ENCODE measurements at regions not wholly inside any gene's neighbourhood (a gene's known extent, or its start where the extent isn't known, plus 50 kb on each side); places are given as distances from the start of the nearest gene placed in this dataset.

- no peak overlapping the region for H3K27ac ChIP-seq (ENCODE audit: low read length)
- H3K4me3 ChIP-seq (ENCODE audit: low read depth in 1 of 2, low read length in 2 of 2) = no peak overlapping the region
- H3K9me3 ChIP-seq (ENCODE audit: control insufficient read depth in 1 of 2, low read length in 2 of 2) = no peaks in the 10 kb centered on the region
- H3K4me1 ChIP-seq (ENCODE audit: control insufficient read depth in 1 of 2, insufficient read depth in 2 of 2, low read length in 2 of 2) = no peaks in the 10 kb centered on the region
- no peaks in the 10 kb centered on the region for H3K27me3 ChIP-seq (ENCODE audit: low read depth, low read length)
- H3K36me3 ChIP-seq (ENCODE audit: control insufficient read depth in 1 of 2, insufficient read depth in 2 of 2, low read length in 2 of 2) = no peaks in the 10 kb centered on the region
These were observed 163.5 kb upstream of the LYZL2 start for GRCh38 chr10:30793093-30793492.

GRCh38 chr10:30792025-30792424, 162.5 kb upstream of the LYZL2 start:
- H3K9me3 ChIP-seq (ENCODE audit: control insufficient read depth in 1 of 2, low read length in 2 of 2) = no peaks in the 10 kb centered on the region
- no peak overlapping the region for H3K4me3 ChIP-seq (ENCODE audit: low read depth in 1 of 2, low read length in 2 of 2)
- no peaks in the 10 kb centered on the region for H3K27me3 ChIP-seq (ENCODE audit: low read depth, low read length)
- H3K36me3 ChIP-seq (ENCODE audit: control insufficient read depth in 1 of 2, insufficient read depth in 2 of 2, low read length in 2 of 2) = no peaks in the 10 kb centered on the region
- no peak overlapping the region for H3K27ac ChIP-seq (ENCODE audit: low read length)
- H3K4me1 ChIP-seq (ENCODE audit: control insufficient read depth in 1 of 2, insufficient read depth in 2 of 2, low read length in 2 of 2) = no peaks in the 10 kb centered on the region

DNA sequence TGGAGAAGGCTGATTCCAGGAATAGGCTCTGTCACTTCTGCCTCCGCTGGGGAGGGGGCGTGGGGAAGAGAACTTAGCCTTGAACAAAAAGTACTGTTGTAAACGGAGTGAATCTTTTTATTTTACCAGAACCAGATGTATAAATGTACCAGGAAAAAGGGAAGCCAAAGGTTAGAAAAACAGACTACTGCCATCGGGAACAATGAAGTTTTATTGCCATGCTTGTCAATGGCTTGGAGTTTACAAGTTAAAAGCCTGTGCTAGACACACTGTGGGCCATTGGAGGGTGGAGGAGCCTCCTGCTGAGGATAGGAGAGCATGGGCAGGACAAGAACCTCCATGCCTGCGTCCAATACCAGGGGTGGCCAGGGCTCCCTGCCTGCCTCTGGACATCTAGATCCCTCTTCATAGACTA, 161.7 kb upstream of the LYZL2 start:
- H3K4me1 ChIP-seq (ENCODE audit: control insufficient read depth in 1 of 2, insufficient read depth in 2 of 2, low read length in 2 of 2) = no peaks in the 10 kb centered on the region
- H3K4me3 ChIP-seq (ENCODE audit: low read depth in 1 of 2, low read length in 2 of 2) = no peak overlapping the region
- no peak overlapping the region for H3K27ac ChIP-seq (ENCODE audit: low read length)
- no peaks in the 10 kb centered on the region for H3K36me3 ChIP-seq (ENCODE audit: control insufficient read depth in 1 of 2, insufficient read depth in 2 of 2, low read length in 2 of 2)
- H3K27me3 ChIP-seq (ENCODE audit: low read depth, low read length) = no peaks in the 10 kb centered on the region
- no peaks in the 10 kb centered on the region for H3K9me3 ChIP-seq (ENCODE audit: control insufficient read depth in 1 of 2, low read length in 2 of 2)

DNA sequence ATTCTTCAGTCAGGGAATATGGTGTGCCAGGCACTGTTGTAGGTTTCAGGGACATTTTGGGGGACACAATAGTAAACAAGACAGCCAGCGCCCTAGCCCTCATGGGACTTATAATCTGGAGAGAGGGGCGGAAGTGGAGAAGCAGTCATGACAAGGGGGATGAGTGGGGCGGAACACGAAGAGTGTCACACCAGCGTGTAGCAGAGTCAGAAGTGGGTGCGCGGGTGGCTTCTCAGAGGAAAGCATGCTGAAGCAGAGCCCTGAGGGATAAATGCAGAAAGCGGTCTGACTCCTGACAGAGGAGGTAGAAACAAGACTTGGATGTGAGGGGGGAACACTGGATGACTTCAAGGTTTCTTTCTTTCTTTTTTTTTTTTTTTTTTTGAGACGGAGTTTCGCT, 160.3 kb upstream of the LYZL2 start:
- Histone ChIP-seq H3K27me3 (ENCODE audit: low read depth, low read length) (no peaks in the 10 kb centered on the region), H3K36me3 (ENCODE audit: control insufficient read depth in 1 of 2, insufficient read depth in 2 of 2, low read length in 2 of 2) (no peaks in the 10 kb centered on the region), H3K9me3 (ENCODE audit: control insufficient read depth in 1 of 2, low read length in 2 of 2) (no peaks in the 10 kb centered on the region), H3K4me3 (ENCODE audit: low read depth in 1 of 2, low read length in 2 of 2) (no peak overlapping the region), H3K4me1 (ENCODE audit: control insufficient read depth in 1 of 2, insufficient read depth in 2 of 2, low read length in 2 of 2) (no peaks in the 10 kb centered on the region), H3K27ac (ENCODE audit: low read length) (no peak overlapping the region)

DNA sequence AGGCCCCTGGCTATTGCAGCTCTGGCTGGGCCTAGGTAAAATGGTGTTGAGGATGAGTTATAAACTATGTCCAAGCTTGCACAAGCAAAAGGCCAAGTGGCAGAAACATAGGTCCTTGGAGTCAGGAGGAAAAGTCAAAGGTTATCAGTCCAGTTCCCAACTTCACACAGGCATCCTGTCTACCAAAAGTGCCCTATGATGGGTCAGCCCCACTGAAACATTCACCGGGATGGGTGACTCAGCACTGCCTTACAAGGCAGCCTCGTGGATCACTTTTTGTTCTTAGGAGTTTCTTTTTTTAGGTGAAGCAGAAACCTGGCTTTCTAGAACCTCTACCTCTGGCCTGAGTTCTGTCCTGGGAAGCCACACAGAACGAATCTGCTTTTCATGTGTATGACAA, 158.8 kb upstream of the LYZL2 start:
- no peaks in the 10 kb centered on the region for H3K9me3 ChIP-seq (ENCODE audit: control insufficient read depth in 1 of 2, low read length in 2 of 2)
- H3K27me3 ChIP-seq (ENCODE audit: low read depth, low read length) = no peaks in the 10 kb centered on the region
- H3K4me1 ChIP-seq (ENCODE audit: control insufficient read depth in 1 of 2, insufficient read depth in 2 of 2, low read length in 2 of 2) = peaks cover 0 to 6% of the 10 kb centered on the region in 2 donors
- H3K27ac ChIP-seq (ENCODE audit: low read length) = no peak overlapping the region
- H3K4me3 ChIP-seq (ENCODE audit: low read depth in 1 of 2, low read length in 2 of 2) = no peak overlapping the region
- no peaks in the 10 kb centered on the region for H3K36me3 ChIP-seq (ENCODE audit: control insufficient read depth in 1 of 2, insufficient read depth in 2 of 2, low read length in 2 of 2)

GRCh38 chr10:30786906-30787305, 157.4 kb upstream of the LYZL2 start:
- peaks cover 0 to 20% of the 10 kb centered on the region in 2 donors for H3K4me1 ChIP-seq (ENCODE audit: control insufficient read depth in 1 of 2, insufficient read depth in 2 of 2, low read length in 2 of 2)
- H3K27me3 ChIP-seq (ENCODE audit: low read depth, low read length) = no peaks in the 10 kb centered on the region
- H3K9me3 ChIP-seq (ENCODE audit: control insufficient read depth in 1 of 2, low read length in 2 of 2) = no peaks in the 10 kb centered on the region
- H3K4me3 ChIP-seq (ENCODE audit: low read depth in 1 of 2, low read length in 2 of 2) = no peak overlapping the region
- H3K27ac ChIP-seq (ENCODE audit: low read length) = no peak overlapping the region
- no peaks in the 10 kb centered on the region for H3K36me3 ChIP-seq (ENCODE audit: control insufficient read depth in 1 of 2, insufficient read depth in 2 of 2, low read length in 2 of 2)

DNA sequence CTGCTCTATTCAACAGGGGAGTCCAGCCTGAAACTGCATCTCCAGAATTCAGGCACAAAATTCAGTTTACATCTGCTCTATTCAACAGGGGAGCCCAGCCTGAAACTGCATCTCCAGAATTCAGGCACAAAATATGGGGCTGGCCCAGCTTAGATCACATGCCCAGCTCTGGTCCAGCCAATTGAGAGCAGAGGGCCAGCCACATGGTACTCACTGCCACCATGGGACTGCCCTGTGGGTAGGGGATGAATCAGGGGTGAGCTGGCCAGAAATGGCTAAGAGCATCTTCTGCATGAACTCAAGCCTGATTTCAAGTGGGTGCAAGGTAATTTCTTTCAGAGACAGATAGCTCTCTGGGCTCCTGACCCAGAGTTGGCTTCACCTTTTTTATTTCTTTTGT, 156.6 kb upstream of the LYZL2 start:
- H3K27me3 ChIP-seq (ENCODE audit: low read depth, low read length) = no peaks in the 10 kb centered on the region
- no peaks in the 10 kb centered on the region for H3K9me3 ChIP-seq (ENCODE audit: control insufficient read depth in 1 of 2, low read length in 2 of 2)
- H3K4me1 ChIP-seq (ENCODE audit: control insufficient read depth in 1 of 2, insufficient read depth in 2 of 2, low read length in 2 of 2) = peaks cover 0 to 25% of the 10 kb centered on the region in 2 donors
- H3K27ac ChIP-seq (ENCODE audit: low read length) = peak overlapping the region; percentile 65
- H3K4me3 ChIP-seq (ENCODE audit: low read depth in 1 of 2, low read length in 2 of 2) = no peak overlapping the region
- no peaks in the 10 kb centered on the region for H3K36me3 ChIP-seq (ENCODE audit: control insufficient read depth in 1 of 2, insufficient read depth in 2 of 2, low read length in 2 of 2)

DNA sequence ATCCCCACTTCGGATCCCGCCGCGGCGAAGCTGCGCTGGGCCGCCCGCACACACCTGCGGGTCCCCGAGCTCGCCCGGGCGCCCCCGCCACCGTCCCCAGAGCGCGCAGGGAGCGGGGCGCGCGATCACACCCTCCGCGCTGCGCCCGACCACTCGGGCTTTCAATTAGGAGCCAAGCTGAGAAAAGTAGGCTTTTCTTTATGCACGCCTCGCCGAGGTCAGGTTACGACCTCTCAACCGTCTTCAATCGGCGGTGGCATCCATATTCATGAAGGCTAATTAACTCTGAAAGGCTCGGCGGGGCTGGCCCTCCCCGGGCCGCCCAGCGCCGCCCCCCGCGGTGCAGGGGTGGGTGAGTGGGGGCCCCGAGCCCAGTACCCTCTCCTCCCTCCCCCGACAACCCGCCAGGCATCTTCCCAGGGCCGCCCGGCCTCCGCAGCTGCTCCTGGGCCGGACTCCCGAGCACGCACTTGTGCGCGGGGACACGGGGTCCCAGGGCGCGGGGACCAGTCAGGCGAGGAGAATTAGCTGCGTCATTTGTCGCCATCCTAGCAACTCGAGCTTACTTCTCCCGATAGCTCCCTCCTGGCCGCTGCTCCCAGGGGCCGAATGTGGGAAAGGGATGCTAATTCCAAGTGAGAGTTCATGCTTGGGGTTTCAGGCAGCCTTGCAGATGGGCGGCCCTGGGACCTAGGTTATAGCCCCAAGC, 155.5 kb upstream of the LYZL2 start:
- Histone ChIP-seq H3K9me3 (ENCODE audit: control insufficient read depth in 1 of 2, low read length in 2 of 2) (no peaks in the 10 kb centered on the region), H3K27me3 (ENCODE audit: low read depth, low read length) (no peaks in the 10 kb centered on the region), H3K36me3 (ENCODE audit: control insufficient read depth in 1 of 2, insufficient read depth in 2 of 2, low read length in 2 of 2) (no peaks in the 10 kb centered on the region), H3K27ac (ENCODE audit: low read length) (peak overlapping the region; percentile 65), H3K4me1 (ENCODE audit: control insufficient read depth in 1 of 2, insufficient read depth in 2 of 2, low read length in 2 of 2) (peaks cover 0 to 25% of the 10 kb centered on the region in 2 donors), H3K4me3 (ENCODE audit: low read depth in 1 of 2, low read length in 2 of 2) (peak overlapping the region; percentile 75 to 78)

GRCh38 chr10:30784524-30784896, 155.0 kb upstream of the LYZL2 start:
- H3K4me1 ChIP-seq (ENCODE audit: control insufficient read depth in 1 of 2, insufficient read depth in 2 of 2, low read length in 2 of 2) = peaks cover 0 to 25% of the 10 kb centered on the region in 2 donors

DNA sequence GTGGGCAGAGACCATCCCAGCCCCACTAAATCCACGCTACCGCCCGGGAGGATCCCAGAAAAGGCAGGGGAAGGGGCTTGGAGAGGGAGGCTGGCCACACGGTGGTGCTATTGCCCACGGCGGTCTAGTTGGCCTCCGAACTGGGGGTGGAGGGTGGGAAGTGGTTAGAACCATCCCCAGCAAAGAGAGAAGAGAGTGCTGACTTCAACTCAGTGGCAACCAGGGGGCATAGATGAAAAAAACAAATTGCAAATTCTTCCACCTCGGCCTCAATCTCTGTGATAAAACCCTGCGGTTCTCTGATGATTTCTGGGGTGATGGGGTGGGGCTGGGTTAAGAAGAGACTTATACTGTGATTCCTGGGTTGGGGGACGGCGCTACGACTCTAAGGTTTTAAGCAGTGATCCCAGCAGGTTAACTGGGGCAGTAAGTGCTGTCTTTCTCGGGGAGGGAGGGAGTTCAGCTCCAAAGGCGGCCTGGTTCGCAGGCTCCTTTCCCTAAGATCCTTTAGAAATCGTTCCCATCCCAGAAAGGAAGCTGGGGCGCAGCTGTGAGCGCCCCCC, 154.5 kb upstream of the LYZL2 start:
- Histone ChIP-seq H3K4me3 (ENCODE audit: low read depth in 1 of 2, low read length in 2 of 2) (peak overlapping the region; percentile 75 to 78), H3K36me3 (ENCODE audit: control insufficient read depth in 1 of 2, insufficient read depth in 2 of 2, low read length in 2 of 2) (no peaks in the 10 kb centered on the region), H3K4me1 (ENCODE audit: control insufficient read depth in 1 of 2, insufficient read depth in 2 of 2, low read length in 2 of 2) (peaks cover 0 to 25% of the 10 kb centered on the region in 2 donors)

More at GRCh38 chr10:30784524-30784896, 155.0 kb upstream of the LYZL2 start:
- H3K27me3 ChIP-seq (ENCODE audit: low read depth, low read length) = no peaks in the 10 kb centered on the region
- no peaks in the 10 kb centered on the region for H3K36me3 ChIP-seq (ENCODE audit: control insufficient read depth in 1 of 2, insufficient read depth in 2 of 2, low read length in 2 of 2)
- H3K27ac ChIP-seq (ENCODE audit: low read length) = peak overlapping the region; percentile 65
- peak overlapping the region; percentile 75 to 78 for H3K4me3 ChIP-seq (ENCODE audit: low read depth in 1 of 2, low read length in 2 of 2)
- H3K9me3 ChIP-seq (ENCODE audit: control insufficient read depth in 1 of 2, low read length in 2 of 2) = no peaks in the 10 kb centered on the region

DNA sequence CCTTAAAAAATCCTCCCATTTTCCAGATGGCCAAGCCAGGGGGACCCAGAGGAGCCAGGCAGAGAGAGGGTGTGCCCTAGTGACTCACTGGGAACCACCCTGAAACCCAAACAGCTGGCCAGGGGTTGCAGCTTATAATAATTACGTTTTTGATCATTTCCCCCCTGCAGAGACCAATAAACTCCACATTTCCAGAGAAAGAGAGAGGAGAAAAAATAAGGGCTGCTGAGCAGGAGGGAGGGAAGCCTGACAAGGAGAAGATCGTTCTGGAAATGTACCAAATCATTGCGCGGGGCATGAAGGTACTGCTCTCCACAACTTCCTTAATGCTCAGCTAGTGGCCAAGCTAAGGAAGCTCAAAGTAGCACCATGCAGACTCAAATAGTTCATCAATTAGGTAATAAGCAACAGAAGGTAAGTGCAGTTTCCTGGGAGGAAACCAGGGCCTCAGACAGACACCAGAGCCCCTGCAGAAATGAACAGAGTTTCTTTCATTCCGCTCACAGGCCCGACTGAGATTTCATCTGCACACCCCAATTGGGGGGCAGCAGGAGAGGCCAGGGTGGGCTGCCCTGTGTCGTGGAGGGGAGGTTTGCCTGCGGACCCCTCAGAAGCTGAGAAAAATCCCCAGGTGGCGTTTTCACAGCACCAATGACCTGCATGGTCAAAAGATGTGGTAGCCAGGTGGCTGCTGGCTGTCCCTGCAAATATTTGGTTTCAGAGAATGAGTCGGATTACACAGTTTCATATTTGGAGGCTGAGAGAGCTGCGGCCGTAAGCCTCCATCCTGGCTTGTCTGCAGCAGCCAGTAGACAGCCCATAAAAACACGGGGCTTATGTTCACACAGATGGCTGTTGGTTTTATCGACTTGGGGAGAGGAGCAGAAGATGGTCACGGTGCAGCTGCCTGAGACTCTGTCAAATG, 153.2 kb upstream of the LYZL2 start:
- H3K27me3 ChIP-seq (ENCODE audit: low read depth, low read length) = no peaks in the 10 kb centered on the region
- no peaks in the 10 kb centered on the region for H3K36me3 ChIP-seq (ENCODE audit: control insufficient read depth in 1 of 2, insufficient read depth in 2 of 2, low read length in 2 of 2)
- H3K27ac ChIP-seq (ENCODE audit: low read length) = peak overlapping the region; percentile 65
- H3K4me1 ChIP-seq (ENCODE audit: control insufficient read depth in 1 of 2, insufficient read depth in 2 of 2, low read length in 2 of 2) = peaks cover 0 to 25% of the 10 kb centered on the region in 2 donors
- no peaks in the 10 kb centered on the region for H3K9me3 ChIP-seq (ENCODE audit: control insufficient read depth in 1 of 2, low read length in 2 of 2)
- H3K4me3 ChIP-seq (ENCODE audit: low read depth in 1 of 2, low read length in 2 of 2) = peak overlapping the region in 1 of 2 donors; percentile 78

More for the DNA sequence above, 154.5 kb upstream of the LYZL2 start:
- no peaks in the 10 kb centered on the region for H3K27me3 ChIP-seq (ENCODE audit: low read depth, low read length)
- peak overlapping the region; percentile 65 for H3K27ac ChIP-seq (ENCODE audit: low read length)
- H3K9me3 ChIP-seq (ENCODE audit: control insufficient read depth in 1 of 2, low read length in 2 of 2) = no peaks in the 10 kb centered on the region
